ENCODE measurements at regions not wholly inside any gene's neighbourhood (a gene's known extent, or its start where the extent isn't known, plus 50 kb on each side); places are given as distances from the start of the nearest gene placed in this dataset.

DNA sequence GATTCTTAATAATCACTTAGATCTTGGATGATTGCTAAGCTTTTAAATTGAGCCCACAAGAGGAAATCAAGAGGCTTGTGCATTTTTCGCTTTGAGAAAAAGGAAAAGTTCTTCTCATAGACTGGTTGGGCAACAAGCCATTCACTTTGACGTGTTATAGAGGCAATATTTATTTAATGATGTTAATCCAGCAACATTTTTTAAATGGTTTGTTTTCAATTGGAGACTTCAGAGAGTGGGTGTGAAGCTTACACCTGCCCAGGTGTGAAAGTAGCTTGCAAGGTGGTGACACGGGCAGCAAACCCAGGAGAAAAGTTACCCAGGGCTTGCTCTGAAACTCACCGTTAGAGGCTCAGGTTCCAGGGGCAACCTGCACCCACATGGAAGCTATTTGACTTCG, 858.9 kb downstream of the GALR1 start:
- no peak overlapping the region for H3K27ac ChIP-seq (ENCODE audit: low read depth, low read length)
- H3K4me3 ChIP-seq (ENCODE audit: low read depth, low read length) = no peak overlapping the region
- no peaks in the 10 kb centered on the region for H3K9me3 ChIP-seq (ENCODE audit: control insufficient read depth, insufficient read depth, low read length)
- H3K27me3 ChIP-seq (ENCODE audit: control insufficient read depth, insufficient read depth, low read length) = no peaks in the 10 kb centered on the region
- no peaks in the 10 kb centered on the region for H3K36me3 ChIP-seq (ENCODE audit: control insufficient read depth, insufficient read depth, low read length)
- H3K9ac ChIP-seq (ENCODE audit: low read depth, low read length) = no peak overlapping the region
- no peaks in the 10 kb centered on the region for H3K4me1 ChIP-seq (ENCODE audit: control insufficient read depth, insufficient read depth, low read length)

DNA sequence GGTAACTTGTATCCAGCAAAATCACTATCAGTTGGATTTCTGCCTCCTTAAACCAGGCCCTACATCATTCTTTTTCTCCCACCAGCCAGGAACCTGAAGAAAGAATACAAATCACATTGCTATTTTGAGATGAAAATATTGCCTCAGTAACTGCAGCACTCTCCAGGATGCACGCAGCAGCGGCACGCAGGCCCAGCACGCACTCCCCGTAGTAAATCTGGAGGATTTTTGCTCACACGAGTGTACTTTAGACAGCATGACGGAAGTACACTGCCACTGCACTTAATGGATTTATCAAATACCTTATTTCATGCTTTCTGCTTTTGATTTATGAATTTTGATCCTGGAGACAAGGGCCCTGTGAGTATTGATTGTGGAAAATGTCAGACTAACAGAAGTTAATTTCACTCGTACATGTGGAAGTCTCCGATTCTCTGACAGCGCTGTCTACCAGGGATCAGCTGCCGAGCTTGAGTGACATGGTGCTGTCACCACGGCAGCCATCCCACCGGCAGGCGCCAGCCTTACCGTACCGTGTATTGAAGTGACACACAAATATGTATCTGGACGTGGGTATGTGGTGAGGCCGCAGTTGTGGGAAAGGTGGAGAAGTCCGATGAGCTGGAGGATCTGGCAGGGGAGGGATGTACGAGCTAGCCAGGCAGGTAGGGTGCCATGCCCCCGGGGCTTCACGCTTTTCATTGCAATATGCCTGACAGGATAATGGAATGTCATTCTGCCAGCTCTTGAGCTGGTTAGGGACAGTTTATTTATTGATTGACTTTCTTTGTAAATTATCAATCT, 863.7 kb downstream of the GALR1 start:
- H3K4me3 ChIP-seq (ENCODE audit: low read depth, low read length) = no peak overlapping the region
- H3K27ac ChIP-seq (ENCODE audit: low read depth, low read length) = no peak overlapping the region
- no peaks in the 10 kb centered on the region for H3K9me3 ChIP-seq (ENCODE audit: control insufficient read depth, insufficient read depth, low read length)
- no peaks in the 10 kb centered on the region for H3K27me3 ChIP-seq (ENCODE audit: control insufficient read depth, insufficient read depth, low read length)
- no peak overlapping the region for H3K9ac ChIP-seq (ENCODE audit: low read depth, low read length)
- no peaks in the 10 kb centered on the region for H3K36me3 ChIP-seq (ENCODE audit: control insufficient read depth, insufficient read depth, low read length)
- H3K4me1 ChIP-seq (ENCODE audit: control insufficient read depth, insufficient read depth, low read length) = no peaks in the 10 kb centered on the region

DNA sequence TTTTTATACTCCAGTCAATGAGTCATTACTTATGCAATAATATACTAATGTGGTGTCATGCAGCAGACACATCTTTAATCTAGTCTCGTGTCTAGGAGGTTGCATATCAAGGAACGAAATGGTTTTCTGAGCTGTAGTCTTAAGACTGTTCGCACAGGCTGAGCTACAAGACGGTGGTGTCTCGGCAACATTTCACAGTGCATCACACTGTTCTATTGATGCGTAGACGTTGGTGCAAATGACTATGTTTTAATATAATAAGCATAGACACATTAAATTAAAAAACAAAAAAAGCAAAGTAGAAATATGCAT, 864.2 kb downstream of the GALR1 start:
- Histone ChIP-seq H3K27me3 (ENCODE audit: control insufficient read depth, insufficient read depth, low read length) (no peaks in the 10 kb centered on the region), H3K36me3 (ENCODE audit: control insufficient read depth, insufficient read depth, low read length) (no peaks in the 10 kb centered on the region), H3K9me3 (ENCODE audit: control insufficient read depth, insufficient read depth, low read length) (no peaks in the 10 kb centered on the region), H3K27ac (ENCODE audit: low read depth, low read length) (no peak overlapping the region), H3K4me1 (ENCODE audit: control insufficient read depth, insufficient read depth, low read length) (no peaks in the 10 kb centered on the region), H3K4me3 (ENCODE audit: low read depth, low read length) (no peak overlapping the region), H3K9ac (ENCODE audit: low read depth, low read length) (no peak overlapping the region)

DNA sequence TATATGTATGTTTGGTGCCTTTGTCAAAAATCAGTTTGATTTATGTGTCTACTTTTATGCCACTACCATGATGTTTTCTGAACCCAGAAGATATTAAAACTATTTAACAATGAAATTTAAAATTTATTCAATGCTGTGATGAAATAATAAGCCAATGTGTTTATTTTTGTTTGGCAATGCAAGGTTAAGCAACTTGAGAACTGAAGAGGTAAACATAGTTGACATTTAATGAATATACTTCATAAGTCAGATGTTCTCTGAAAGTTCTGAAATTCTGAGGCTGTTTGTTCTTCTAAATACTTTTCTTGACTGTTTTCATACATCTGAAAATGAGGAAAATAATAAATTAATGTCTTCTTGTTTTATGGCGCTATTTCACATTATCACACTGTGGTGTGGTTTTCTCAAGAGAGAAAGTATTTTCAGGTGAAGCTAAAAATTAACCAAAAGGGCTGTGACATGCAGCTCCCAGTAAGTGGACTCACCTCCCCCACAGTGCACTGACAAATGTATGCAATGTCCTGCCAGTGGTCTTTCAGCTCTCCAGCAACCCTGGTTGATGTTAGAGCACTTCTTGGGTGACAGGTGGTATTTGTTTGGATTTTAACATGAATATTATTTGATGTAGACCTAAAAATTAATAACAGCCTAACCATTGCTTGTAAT, 863.6 kb upstream of the SALL3 start:
- Histone ChIP-seq H3K27me3 (ENCODE audit: control insufficient read depth, insufficient read depth, low read length) (no peaks in the 10 kb centered on the region), H3K9me3 (ENCODE audit: control insufficient read depth, insufficient read depth, low read length) (no peaks in the 10 kb centered on the region), H3K9ac (ENCODE audit: low read depth, low read length) (no peak overlapping the region), H3K27ac (ENCODE audit: low read depth, low read length) (no peak overlapping the region), H3K4me3 (ENCODE audit: low read depth, low read length) (no peak overlapping the region), H3K36me3 (ENCODE audit: control insufficient read depth, insufficient read depth, low read length) (no peaks in the 10 kb centered on the region), H3K4me1 (ENCODE audit: control insufficient read depth, insufficient read depth, low read length) (no peaks in the 10 kb centered on the region)

DNA sequence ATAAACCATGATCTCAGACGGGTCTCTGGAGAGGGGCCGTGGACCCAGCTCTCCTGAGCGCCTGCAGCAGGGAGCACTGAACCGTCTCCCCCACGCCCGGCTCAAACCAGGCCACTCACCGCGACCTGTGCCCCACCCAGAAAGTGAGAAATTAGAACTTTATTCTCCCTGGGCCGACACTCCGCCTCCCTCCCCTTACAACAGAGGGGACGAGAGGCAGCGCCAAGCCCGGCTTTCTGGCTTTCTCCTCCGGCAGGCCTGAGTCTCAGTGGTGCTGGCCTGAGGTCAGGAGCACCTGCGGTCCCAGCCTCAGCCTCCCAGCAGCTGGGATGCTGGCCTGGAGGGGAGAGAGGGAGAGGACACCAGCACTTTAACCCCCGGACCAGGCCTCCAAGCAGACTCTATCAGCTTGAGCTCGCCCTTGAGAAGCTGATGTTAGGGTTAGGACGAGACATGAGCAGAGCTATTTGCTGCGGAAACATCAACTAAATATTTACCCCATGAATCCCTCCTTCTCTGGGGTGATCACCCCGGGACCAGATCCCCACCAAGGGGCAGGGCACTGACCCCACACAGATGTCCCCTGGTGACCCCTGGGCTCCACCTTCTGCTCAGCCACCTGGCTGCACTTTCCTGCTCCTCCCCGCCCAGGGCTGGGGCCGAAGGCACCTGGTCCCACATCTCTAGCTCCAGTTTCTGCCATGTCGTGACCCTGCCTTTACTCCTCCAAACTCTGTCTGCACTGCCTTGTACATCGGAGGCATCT, 856.3 kb upstream of the SALL3 start:
- H3K36me3 ChIP-seq (ENCODE audit: control insufficient read depth, insufficient read depth, low read length) = no peaks in the 10 kb centered on the region
- H3K9me3 ChIP-seq (ENCODE audit: control insufficient read depth, insufficient read depth, low read length) = no peaks in the 10 kb centered on the region
- H3K27ac ChIP-seq (ENCODE audit: low read depth, low read length) = no peak overlapping the region
- H3K4me1 ChIP-seq (ENCODE audit: control insufficient read depth, insufficient read depth, low read length) = no peaks in the 10 kb centered on the region; the same call in 1 of the 2 replicates
- H3K9ac ChIP-seq (ENCODE audit: low read depth, low read length) = no peak overlapping the region
- H3K4me3 ChIP-seq (ENCODE audit: low read depth, low read length) = no peak overlapping the region
- H3K27me3 ChIP-seq (ENCODE audit: control insufficient read depth, insufficient read depth, low read length) = no peaks in the 10 kb centered on the region

DNA sequence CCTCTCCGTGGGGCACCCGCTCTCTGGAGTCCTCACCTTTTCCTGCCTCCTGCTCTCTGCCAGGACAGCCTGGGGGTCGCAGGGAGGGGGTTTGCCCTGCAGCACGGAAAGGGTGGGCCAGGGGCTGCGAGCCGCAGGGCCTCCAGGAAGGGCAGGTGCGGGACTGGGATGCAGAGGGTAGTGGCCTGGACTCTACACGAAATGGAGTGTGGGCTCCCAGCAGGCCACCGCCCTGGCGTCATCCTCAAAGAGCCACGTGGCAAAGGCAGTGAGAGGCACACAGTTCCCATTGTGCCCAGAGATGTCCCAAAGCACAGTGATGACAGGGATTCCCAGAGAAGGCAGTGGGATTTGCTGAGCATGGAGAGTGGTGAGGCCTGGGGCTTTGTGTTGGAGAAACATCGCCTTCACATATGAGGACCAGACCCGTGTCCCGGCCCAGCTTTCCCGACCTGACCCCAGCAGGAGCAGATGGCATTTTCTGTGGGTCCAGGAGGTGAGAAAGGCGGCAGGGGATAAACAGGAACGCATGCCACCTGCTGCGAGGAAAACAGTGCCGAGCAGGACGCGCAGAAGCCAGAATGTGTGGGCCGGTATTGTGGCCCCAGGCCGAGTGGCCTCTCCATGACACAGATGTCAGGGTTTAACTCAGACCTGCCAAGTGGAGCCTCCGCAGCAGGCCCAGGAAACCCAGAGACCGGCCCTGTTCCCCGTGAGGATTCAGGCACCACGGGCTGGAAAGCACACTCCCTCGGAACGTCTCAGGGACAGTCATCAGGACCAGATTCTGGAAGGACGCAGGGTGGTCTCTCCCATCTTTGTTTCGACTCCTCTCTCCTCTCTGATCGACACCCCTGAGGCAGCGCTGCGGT, 855.5 kb upstream of the SALL3 start:
- no peaks in the 10 kb centered on the region for H3K36me3 ChIP-seq (ENCODE audit: control insufficient read depth, insufficient read depth, low read length)
- no peaks in the 10 kb centered on the region for H3K9me3 ChIP-seq (ENCODE audit: control insufficient read depth, insufficient read depth, low read length)
- no peak overlapping the region for H3K9ac ChIP-seq (ENCODE audit: low read depth, low read length)
- no peaks in the 10 kb centered on the region; the same call in 1 of the 2 replicates for H3K4me1 ChIP-seq (ENCODE audit: control insufficient read depth, insufficient read depth, low read length)
- no peak overlapping the region for H3K27ac ChIP-seq (ENCODE audit: low read depth, low read length)
- H3K4me3 ChIP-seq (ENCODE audit: low read depth, low read length) = no peak overlapping the region
- no peaks in the 10 kb centered on the region for H3K27me3 ChIP-seq (ENCODE audit: control insufficient read depth, insufficient read depth, low read length)

DNA sequence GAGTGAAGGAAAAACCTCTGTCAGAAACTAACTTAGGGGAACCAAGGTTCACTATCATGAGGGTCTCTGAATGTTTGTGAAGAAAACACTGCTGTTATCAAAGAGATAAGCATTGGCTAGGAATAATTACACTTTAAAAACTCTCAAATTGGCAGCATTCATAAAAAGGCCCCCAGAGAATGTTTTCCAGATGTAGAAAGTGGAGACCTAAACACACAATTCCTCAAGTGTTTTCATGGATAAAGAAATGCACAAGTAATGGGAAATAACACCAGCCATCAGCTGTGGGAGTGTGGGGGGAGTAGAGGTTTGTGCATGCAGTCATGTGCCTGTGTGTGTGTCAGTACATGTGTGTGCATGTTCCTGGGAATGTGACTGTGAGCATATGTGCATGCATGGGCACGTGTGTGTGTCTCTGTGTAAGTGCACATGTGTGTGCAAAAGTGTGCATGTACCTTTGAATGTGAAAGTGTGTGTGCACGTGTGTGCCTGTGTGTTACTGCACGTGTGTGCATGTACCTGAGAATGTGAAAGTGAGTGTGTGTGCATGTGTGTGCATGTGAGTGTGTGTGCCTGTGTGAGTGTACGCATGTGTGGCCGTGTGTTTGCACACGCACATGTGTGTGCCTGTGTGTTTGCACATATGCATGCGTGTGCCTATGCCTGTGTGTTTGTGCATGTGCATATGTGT, 854.3 kb upstream of the SALL3 start:
- Histone ChIP-seq H3K4me1 (ENCODE audit: control insufficient read depth, insufficient read depth, low read length) (no peaks in the 10 kb centered on the region; the same call in 1 of the 2 replicates), H3K9me3 (ENCODE audit: control insufficient read depth, insufficient read depth, low read length) (no peaks in the 10 kb centered on the region), H3K36me3 (ENCODE audit: control insufficient read depth, insufficient read depth, low read length) (no peaks in the 10 kb centered on the region), H3K4me3 (ENCODE audit: low read depth, low read length) (no peak overlapping the region), H3K27me3 (ENCODE audit: control insufficient read depth, insufficient read depth, low read length) (no peaks in the 10 kb centered on the region), H3K9ac (ENCODE audit: low read depth, low read length) (no peak overlapping the region), H3K27ac (ENCODE audit: low read depth, low read length) (no peak overlapping the region)

DNA sequence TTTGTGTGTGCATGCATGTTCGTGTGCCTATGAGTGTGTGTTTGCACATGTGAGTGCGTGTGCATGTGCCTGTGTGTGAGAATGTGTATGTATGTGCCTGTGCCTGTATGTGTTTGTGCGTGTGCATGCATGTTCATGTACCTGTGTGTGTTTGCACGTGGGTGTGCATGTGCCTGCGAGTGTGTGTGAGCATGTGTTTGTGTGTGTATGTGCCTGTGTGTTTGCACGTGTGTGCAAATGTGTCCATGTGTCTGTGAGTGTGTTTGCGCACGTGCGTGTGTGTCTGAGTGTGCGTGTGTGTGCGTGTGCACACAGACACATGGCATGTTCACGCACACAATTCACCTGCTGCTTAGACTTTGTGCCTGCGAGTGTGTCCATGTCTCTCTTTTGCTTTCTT, 853.5 kb upstream of the SALL3 start:
- H3K9me3 ChIP-seq (ENCODE audit: control insufficient read depth, insufficient read depth, low read length) = no peaks in the 10 kb centered on the region
- no peak overlapping the region for H3K4me3 ChIP-seq (ENCODE audit: low read depth, low read length)
- H3K27ac ChIP-seq (ENCODE audit: low read depth, low read length) = no peak overlapping the region
- H3K27me3 ChIP-seq (ENCODE audit: control insufficient read depth, insufficient read depth, low read length) = no peaks in the 10 kb centered on the region
- H3K4me1 ChIP-seq (ENCODE audit: control insufficient read depth, insufficient read depth, low read length) = no peaks in the 10 kb centered on the region; the same call in 1 of the 2 replicates
- no peaks in the 10 kb centered on the region for H3K36me3 ChIP-seq (ENCODE audit: control insufficient read depth, insufficient read depth, low read length)
- no peak overlapping the region for H3K9ac ChIP-seq (ENCODE audit: low read depth, low read length)

DNA sequence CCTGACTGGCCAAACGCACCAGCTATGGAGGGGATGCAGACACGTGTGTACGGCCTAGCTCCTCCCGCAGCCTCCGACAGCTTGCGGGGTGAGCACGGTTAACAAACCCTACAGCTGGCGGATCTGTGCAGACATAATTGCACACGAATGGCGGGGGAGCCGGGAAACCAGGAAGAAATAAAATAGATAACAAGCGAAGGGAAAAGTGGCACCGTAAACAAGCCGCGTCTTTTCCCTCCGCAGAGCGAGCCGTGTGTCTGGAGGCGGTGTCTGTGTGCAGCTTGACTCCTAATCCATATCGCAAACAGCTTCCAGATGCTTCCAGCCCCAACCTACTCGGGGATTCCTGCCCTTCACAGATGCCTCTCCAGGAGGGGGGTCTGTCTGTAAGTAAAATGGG, 853.1 kb upstream of the SALL3 start:
- no peaks in the 10 kb centered on the region for H3K36me3 ChIP-seq (ENCODE audit: control insufficient read depth, insufficient read depth, low read length)
- H3K4me3 ChIP-seq (ENCODE audit: low read depth, low read length) = no peak overlapping the region
- no peak overlapping the region for H3K9ac ChIP-seq (ENCODE audit: low read depth, low read length)
- no peaks in the 10 kb centered on the region for H3K27me3 ChIP-seq (ENCODE audit: control insufficient read depth, insufficient read depth, low read length)
- H3K27ac ChIP-seq (ENCODE audit: low read depth, low read length) = no peak overlapping the region
- H3K9me3 ChIP-seq (ENCODE audit: control insufficient read depth, insufficient read depth, low read length) = no peaks in the 10 kb centered on the region
- H3K4me1 ChIP-seq (ENCODE audit: control insufficient read depth, insufficient read depth, low read length) = no peaks in the 10 kb centered on the region; the same call in 1 of the 2 replicates

DNA sequence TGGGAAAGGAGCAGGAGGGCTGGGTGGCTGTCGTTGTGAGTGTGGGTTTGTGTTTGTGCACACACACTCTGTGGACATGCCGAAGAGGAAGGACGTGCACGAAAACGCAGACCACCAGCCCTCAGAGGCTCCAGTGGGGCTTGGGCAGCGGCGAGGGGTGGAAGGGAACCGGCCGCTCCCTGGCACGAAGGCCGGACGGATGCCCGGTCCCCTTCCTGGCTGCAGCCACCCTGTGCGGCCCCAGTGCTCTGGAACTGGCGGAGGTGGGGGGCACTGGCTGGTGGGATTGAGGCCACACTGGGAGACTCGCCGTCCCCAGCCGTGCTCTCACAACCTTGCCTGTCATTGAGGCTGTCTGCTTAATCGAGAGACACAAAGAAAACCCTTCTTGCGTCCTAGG, 852.6 kb upstream of the SALL3 start:
- H3K27ac ChIP-seq (ENCODE audit: low read depth, low read length) = no peak overlapping the region
- no peaks in the 10 kb centered on the region for H3K9me3 ChIP-seq (ENCODE audit: control insufficient read depth, insufficient read depth, low read length)
- no peak overlapping the region for H3K4me3 ChIP-seq (ENCODE audit: low read depth, low read length)
- H3K9ac ChIP-seq (ENCODE audit: low read depth, low read length) = no peak overlapping the region
- H3K36me3 ChIP-seq (ENCODE audit: control insufficient read depth, insufficient read depth, low read length) = no peaks in the 10 kb centered on the region
- H3K27me3 ChIP-seq (ENCODE audit: control insufficient read depth, insufficient read depth, low read length) = no peaks in the 10 kb centered on the region
- no peaks in the 10 kb centered on the region; the same call in 1 of the 2 replicates for H3K4me1 ChIP-seq (ENCODE audit: control insufficient read depth, insufficient read depth, low read length)

Data from HUES48 (cell line).